Endothelial cell of umbilical vein (primary cell): ENCODE measurements at regions not wholly inside any gene's neighbourhood (a gene's known extent, or its start where the extent isn't known, plus 50 kb on each side); places are given as distances from the start of the nearest gene placed in this dataset.

Source experiments
- BruUV-seq: library from RNA; stranded (reverse); fragments of 400-500 nt; replicated peaks from 2 replicates; lab custom pipeline; 2021; lab: Mats Ljungman, UMichigan
- CTCF ChIA-PET: fragments of 300-600, 350-600 bp; sonication (Branson Sonifier 250); formaldehyde crosslinking; loops from one replicate; lab custom pipeline; 2021; ENCODE audit warnings: antibody characterized with exemption, inconsistent platforms; lab: Charles Lee
- POLR2A ChIA-PET: fragments of 300-600, 350-600 bp; sonication (Branson Sonifier 250); formaldehyde crosslinking; loops from one replicate; lab custom pipeline; 2021; ENCODE audit warnings: antibody characterized with exemption, inconsistent platforms; lab: Charles Lee
- DNase-seq: peaks from one replicate; pipeline ENCODE4 v3.0.0-alpha.2; 2011; ENCODE audit warnings: low read depth, low spot score
- FAIRE-seq: peaks from 2 replicates; lab custom pipeline; 2011; peaks lifted over from hg19 to GRCh38; lab: Jason Lieb, UNC
- H2AFZ ChIP-seq: 2 replicates; pipeline ENCODE4 v1.6.0; 2012; ENCODE audit warnings: low read depth, low read length, control low read depth, inconsistent platforms
- H3K27ac ChIP-seq: 2 replicates; pipeline ENCODE4 v1.5.1; 2011; ENCODE audit warnings: low read depth, mild to moderate bottlenecking, control low read depth, low read length, moderate library complexity; ENCODE audit not compliant: insufficient read depth
- H3K27me3 ChIP-seq, 2 experiments: 2 replicates each; pipeline versions ENCODE4 v1.6.0 to v1.6.1; 2011; ENCODE audit warnings: low read length in 2 of 2, mixed read lengths in 1 of 2; ENCODE audit not compliant: control insufficient read depth in 2 of 2, insufficient read depth in 2 of 2
- H3K36me3 ChIP-seq, 2 experiments: 2 replicates in 1 of 2; 3 replicates in 1 of 2; pipeline ENCODE4 v1.5.1; 2011; ENCODE audit warnings: low read length in 2 of 2, mild to moderate bottlenecking in 1 of 2, moderate library complexity in 1 of 2; ENCODE audit not compliant: control insufficient read depth in 2 of 2, insufficient read depth in 2 of 2; ENCODE audit errors: extremely low read depth in 1 of 2
- H3K4me1 ChIP-seq: 3 replicates; pipeline ENCODE4 v1.5.1; 2011; ENCODE audit warnings: mild to moderate bottlenecking, low read length; ENCODE audit not compliant: control insufficient read depth, insufficient read depth; ENCODE audit errors: extremely low read depth
- H3K4me2 ChIP-seq: 2 replicates; pipeline ENCODE4 v1.6.1; 2011; ENCODE audit warnings: low read length, control low read depth, mixed read lengths; ENCODE audit not compliant: insufficient read depth
- H3K4me3 ChIP-seq, 3 experiments: fragments of 200-600 bp in 1 of 3; sonication (generic), shearing (Covaris generic) in 1 of 3; replicated peaks in 1 of 3; 2 replicates each; pipeline ENCODE4 v1.5.1; 2011 to 2016; ENCODE audit warnings: control low read depth in 3 of 3, low read length in 3 of 3, mild to moderate bottlenecking in 2 of 3, inconsistent platforms in 1 of 3, low read depth in 1 of 3, moderate library complexity in 1 of 3; ENCODE audit not compliant: insufficient read depth in 1 of 3
- H3K79me2 ChIP-seq: 2 replicates; pipeline ENCODE4 v1.6.0; 2012; ENCODE audit warnings: low read length, inconsistent platforms; ENCODE audit not compliant: control insufficient read depth, insufficient read depth
- H3K9ac ChIP-seq: replicated peaks from 2 replicates; pipeline ENCODE3; 2011; ENCODE audit warnings: low read length, control low read depth; ENCODE audit not compliant: insufficient read depth; ENCODE audit errors: extremely low read depth
- H3K9me1 ChIP-seq: replicated peaks from 3 replicates; pipeline ENCODE4 v1.6.0; 2011; ENCODE audit warnings: mild to moderate bottlenecking, low read length; ENCODE audit not compliant: control insufficient read depth, insufficient read depth; ENCODE audit errors: extremely low read depth
- H3K9me3 ChIP-seq: replicated peaks from 2 replicates; pipeline ENCODE4 v1.5.1; 2012; ENCODE audit warnings: low read length, inconsistent platforms; ENCODE audit not compliant: control insufficient read depth, insufficient read depth
- H4K20me1 ChIP-seq: replicated peaks from 2 replicates; pipeline ENCODE3; 2011; ENCODE audit warnings: mild to moderate bottlenecking, low read length; ENCODE audit not compliant: control insufficient read depth, insufficient read depth; ENCODE audit errors: extremely low read depth
- EZH2 ChIP-seq: IDR thresholded peaks from 2 replicates; pipeline ENCODE4 v1.6.1; 2012; ENCODE audit warnings: borderline replicate concordance, low read depth, mild to moderate bottlenecking, moderate library complexity, low read length, inconsistent platforms; ENCODE audit not compliant: severe bottlenecking
- FOS ChIP-seq: IDR thresholded peaks from 2 replicates; pipeline ENCODE4 v1.6.1; 2011; ENCODE audit warnings: mild to moderate bottlenecking, low read length, moderate library complexity, borderline replicate concordance; ENCODE audit not compliant: insufficient read depth
- GATA2 ChIP-seq: IDR thresholded peaks from 2 replicates; pipeline ENCODE4 v1.7.0; 2011; ENCODE audit warnings: low read depth, mild to moderate bottlenecking, moderate library complexity, mixed read lengths, low read length; ENCODE audit not compliant: insufficient read length, insufficient read depth
- JUN ChIP-seq: IDR thresholded peaks from 2 replicates; pipeline ENCODE4 v1.6.1; 2011; ENCODE audit warnings: borderline replicate concordance, low read depth; ENCODE audit not compliant: insufficient read length, insufficient read depth
- POLR2A ChIP-seq: IDR thresholded peaks from 2 replicates; pipeline ENCODE4 v1.6.1; 2012; ENCODE audit warnings: low read depth, mild to moderate bottlenecking, control low read depth, low read length
- POLR2AphosphoS5 ChIP-seq: IDR thresholded peaks from 2 replicates; pipeline ENCODE4 v1.6.1; 2012; ENCODE audit warnings: low read depth, mild to moderate bottlenecking, control low read depth, low read length, moderate library complexity; ENCODE audit not compliant: insufficient read depth
- dilution Hi-C: fragments of 300-500 bp; cut with MboI; formaldehyde crosslinking; loops from one replicate; pipeline ENCODE4 v1.15.0; 2019; ENCODE audit warnings: low sequenced_read_pairs; ENCODE audit not compliant: extremely low pct_ligation_motif_present
- intact Hi-C: fragments of 100-400 bp; cut with micrococcal nuclease; formaldehyde crosslinking; loops from one replicate; pipeline ENCODE4 v1.10.0; 2022
- TF ChIP-seq, protein P1 (sequence below): IDR thresholded peaks from 2 replicates; pipeline ENCODE4 v1.6.1; 2011; ENCODE audit not compliant: insufficient read depth, insufficient read length

DNA sequence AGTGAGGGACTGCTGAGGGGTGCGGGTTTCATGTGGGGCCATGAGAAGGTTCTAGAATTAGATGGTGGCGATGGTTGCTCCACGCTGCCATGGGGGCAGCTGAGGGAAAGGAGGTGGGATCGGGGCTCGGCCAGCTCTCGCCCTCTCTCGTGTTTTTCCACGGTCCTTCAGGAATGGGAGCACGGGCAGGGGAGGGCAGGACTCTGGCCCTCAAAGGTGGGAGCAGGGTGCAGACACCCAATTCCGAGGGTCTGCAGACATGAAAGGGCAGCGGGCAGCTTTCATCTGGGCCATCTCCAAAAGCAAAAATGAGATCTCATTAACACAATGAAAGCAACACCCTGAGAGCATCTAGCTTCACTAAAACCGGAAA lies 53.4 kb upstream of the SALL3 start:
- Histone ChIP-seq H2AFZ (no peak overlapping the region), H3K27me3 (no peaks in the 10 kb centered on the region), H4K20me1 (no peaks in the 10 kb centered on the region), H3K4me3 (no peak overlapping the region), H3K36me3 (no peaks in the 10 kb centered on the region), H3K27ac (no peak overlapping the region), H3K79me2 (no peaks in the 10 kb centered on the region), H3K9ac (no peak overlapping the region), H3K4me2 (no peak overlapping the region), H3K4me1 (no peaks in the 10 kb centered on the region), H3K9me1 (no peaks in the 10 kb centered on the region), H3K9me3 (peaks cover 5% of the 10 kb centered on the region)
- ChIA-PET POLR2A (no interaction called here), CTCF (interaction anchor here (0.6 kb wide), 1 partner anchor 164 kb away, joined by 3 read pairs; no protein-coding TSS in a partner anchor)
- no peak for DNase-seq
- FAIRE-seq: no peak
- no peak for TF ChIP-seq JUN
- TF ChIP-seq FOS: no peak
- no peak for TF ChIP-seq POLR2A
- no peak for TF ChIP-seq GATA2
- no peak for TF ChIP-seq EZH2
- TF ChIP-seq POLR2AphosphoS5: no peak
- TF ChIP-seq, protein P1, sequence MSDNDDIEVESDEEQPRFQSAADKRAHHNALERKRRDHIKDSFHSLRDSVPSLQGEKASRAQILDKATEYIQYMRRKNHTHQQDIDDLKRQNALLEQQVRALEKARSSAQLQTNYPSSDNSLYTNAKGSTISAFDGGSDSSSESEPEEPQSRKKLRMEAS: no peak
- dilution Hi-C loops: no loop called here
- BruUV-seq: no TSS peak
- intact Hi-C loops: no loop called here

DNA sequence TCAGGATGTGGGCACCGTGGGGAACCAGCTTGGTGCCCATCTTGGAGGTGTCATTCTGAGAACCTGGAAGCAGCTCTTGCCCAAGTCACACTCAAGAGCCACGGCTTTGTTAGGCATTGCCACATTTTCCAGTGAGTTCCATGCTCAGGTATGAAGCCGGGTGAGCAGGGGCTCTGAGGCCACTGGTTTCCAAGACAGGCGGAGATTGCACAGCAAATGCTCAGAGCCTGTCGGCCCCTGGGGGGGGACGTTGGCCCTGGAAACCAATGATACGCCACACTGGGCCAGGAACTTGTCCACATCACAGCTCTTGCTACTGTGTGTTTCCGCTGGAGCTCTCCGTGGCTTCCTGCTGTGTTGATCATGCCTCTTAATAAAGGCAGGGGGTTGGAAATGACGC lies 52.5 kb upstream of the SALL3 start:
- no peak for FAIRE-seq
- Histone ChIP-seq H4K20me1 (no peaks in the 10 kb centered on the region), H3K79me2 (no peaks in the 10 kb centered on the region), H3K9ac (no peak overlapping the region), H3K27me3 (no peaks in the 10 kb centered on the region), H3K4me2 (no peak overlapping the region), H2AFZ (no peak overlapping the region), H3K36me3 (no peaks in the 10 kb centered on the region), H3K4me3 (no peak overlapping the region), H3K9me3 (no peaks in the 10 kb centered on the region), H3K9me1 (no peaks in the 10 kb centered on the region), H3K27ac (no peak overlapping the region), H3K4me1 (no peaks in the 10 kb centered on the region)
- BruUV-seq: no TSS peak
- DNase-seq: no peak
- POLR2A ChIA-PET: no interaction called here
- intact Hi-C loops: no loop called here
- dilution Hi-C loops: no loop called here
- no peak for TF ChIP-seq JUN
- CTCF ChIA-PET: no interaction called here
